Trophoblast cell (in vitro differentiated cells and primary cell): ENCODE measurements at regions not wholly inside any gene's neighbourhood (a gene's known extent, or its start where the extent isn't known, plus 50 kb on each side); places are given as distances from the start of the nearest gene placed in this dataset.

Source experiments
- DNase-seq, 2 donors: peaks; one replicate each; pipeline ENCODE4 v3.0.0-alpha.2; 2016
- H2AFZ ChIP-seq: 2 replicates; pipeline ENCODE4 v1.6.1; 2013; ENCODE audit warnings: low read length, moderate library complexity, mild to moderate bottlenecking; ENCODE audit not compliant: insufficient read depth, poor library complexity
- H2AK5ac ChIP-seq: 2 replicates; pipeline ENCODE4 v1.6.1; 2013; ENCODE audit warnings: mild to moderate bottlenecking, low read length
- H2BK120ac ChIP-seq: 2 replicates; pipeline ENCODE4 v1.6.1; 2013; ENCODE audit warnings: low read length, mild to moderate bottlenecking, moderate library complexity; ENCODE audit not compliant: insufficient read depth, poor library complexity
- H2BK12ac ChIP-seq: 2 replicates; pipeline ENCODE4 v1.6.1; 2013; ENCODE audit warnings: mild to moderate bottlenecking, low read length, moderate library complexity
- H2BK5ac ChIP-seq: 2 replicates; pipeline ENCODE4 v1.6.1; 2013; ENCODE audit warnings: low read length, low read depth, moderate library complexity, mild to moderate bottlenecking; ENCODE audit not compliant: poor library complexity
- H3K14ac ChIP-seq: 2 replicates; pipeline ENCODE4 v1.6.1; 2013; ENCODE audit warnings: mild to moderate bottlenecking, low read length
- H3K18ac ChIP-seq: 2 replicates; pipeline ENCODE4 v1.6.1; 2013; ENCODE audit warnings: mild to moderate bottlenecking, low read length
- H3K23ac ChIP-seq: 2 replicates; pipeline ENCODE4 v1.6.1; 2013; ENCODE audit warnings: low read length
- H3K27ac ChIP-seq: 2 replicates; pipeline ENCODE4 v1.5.1; 2013; ENCODE audit warnings: low read depth, mild to moderate bottlenecking, inconsistent platforms, low read length, moderate library complexity
- H3K27me3 ChIP-seq: 2 replicates; pipeline ENCODE4 v1.6.1; 2013; ENCODE audit warnings: inconsistent platforms, mild to moderate bottlenecking, low read length, moderate library complexity; ENCODE audit not compliant: insufficient read depth
- H3K36me3 ChIP-seq, 2 experiments: 1 replicate in 1 of 2; 2 replicates in 1 of 2; pipeline ENCODE4 v1.6.1; 2013; ENCODE audit warnings: low read length in 2 of 2, mild to moderate bottlenecking in 2 of 2, moderate library complexity in 1 of 2; ENCODE audit not compliant: insufficient read depth in 2 of 2, control insufficient read depth in 1 of 2
- H3K4ac ChIP-seq: 2 replicates; pipeline ENCODE4 v1.6.1; 2013; ENCODE audit warnings: low read depth, mild to moderate bottlenecking, low read length, moderate library complexity
- H3K4me1 ChIP-seq, 2 experiments: 1 replicate in 1 of 2; 2 replicates in 1 of 2; pipeline ENCODE4 v1.6.1; 2013; ENCODE audit warnings: low read length in 2 of 2, mild to moderate bottlenecking in 2 of 2, moderate library complexity in 1 of 2; ENCODE audit not compliant: insufficient read depth in 2 of 2, control insufficient read depth in 1 of 2
- H3K4me2 ChIP-seq: 2 replicates; pipeline ENCODE4 v1.6.1; 2013; ENCODE audit warnings: inconsistent platforms, mild to moderate bottlenecking, low read length, moderate library complexity
- H3K4me3 ChIP-seq: 2 replicates; pipeline ENCODE4 v1.5.1; 2013; ENCODE audit warnings: mild to moderate bottlenecking, low read depth, low read length, inconsistent platforms
- H3K79me1 ChIP-seq: one replicate; pipeline ENCODE4 v1.6.1; 2013; ENCODE audit warnings: low read length
- H3K79me2 ChIP-seq: 2 replicates; pipeline ENCODE4 v1.6.1; 2013; ENCODE audit warnings: low read length, mild to moderate bottlenecking; ENCODE audit not compliant: control insufficient read depth, insufficient read depth, poor library complexity
- H3K9ac ChIP-seq: 2 replicates; pipeline ENCODE4 v1.6.1; 2013; ENCODE audit warnings: mild to moderate bottlenecking, low read length
- H3K9me3 ChIP-seq: 2 replicates; pipeline ENCODE4 v1.6.1; 2013; ENCODE audit warnings: low read depth, mild to moderate bottlenecking, control low read depth, inconsistent platforms, low read length; ENCODE audit not compliant: insufficient read depth
- H4K12ac ChIP-seq: 2 replicates; pipeline ENCODE4 v1.6.1; 2013; ENCODE audit warnings: low read depth, mild to moderate bottlenecking, low read length, moderate library complexity
- H4K8ac ChIP-seq: 2 replicates; pipeline ENCODE4 v1.6.1; 2013; ENCODE audit warnings: low read depth, mild to moderate bottlenecking, low read length, moderate library complexity
- H4K91ac ChIP-seq: one replicate; pipeline ENCODE4 v1.6.1; 2013; ENCODE audit warnings: low read depth, mild to moderate bottlenecking, low read length, moderate library complexity
- WGBS: extraction: QIAGEN DNeasy Blood & Tissue Kit; methylation state at CpG from one replicate; pipeline ENCODE4 v1.1.7; 2013; ENCODE audit warnings: missing lambda C conversion rate; ENCODE audit not compliant: insufficient read length, insufficient coverage; ENCODE audit errors: extremely low coverage; 5-methylcytosine and 5-hydroxymethylcytosine counted together

DNA sequence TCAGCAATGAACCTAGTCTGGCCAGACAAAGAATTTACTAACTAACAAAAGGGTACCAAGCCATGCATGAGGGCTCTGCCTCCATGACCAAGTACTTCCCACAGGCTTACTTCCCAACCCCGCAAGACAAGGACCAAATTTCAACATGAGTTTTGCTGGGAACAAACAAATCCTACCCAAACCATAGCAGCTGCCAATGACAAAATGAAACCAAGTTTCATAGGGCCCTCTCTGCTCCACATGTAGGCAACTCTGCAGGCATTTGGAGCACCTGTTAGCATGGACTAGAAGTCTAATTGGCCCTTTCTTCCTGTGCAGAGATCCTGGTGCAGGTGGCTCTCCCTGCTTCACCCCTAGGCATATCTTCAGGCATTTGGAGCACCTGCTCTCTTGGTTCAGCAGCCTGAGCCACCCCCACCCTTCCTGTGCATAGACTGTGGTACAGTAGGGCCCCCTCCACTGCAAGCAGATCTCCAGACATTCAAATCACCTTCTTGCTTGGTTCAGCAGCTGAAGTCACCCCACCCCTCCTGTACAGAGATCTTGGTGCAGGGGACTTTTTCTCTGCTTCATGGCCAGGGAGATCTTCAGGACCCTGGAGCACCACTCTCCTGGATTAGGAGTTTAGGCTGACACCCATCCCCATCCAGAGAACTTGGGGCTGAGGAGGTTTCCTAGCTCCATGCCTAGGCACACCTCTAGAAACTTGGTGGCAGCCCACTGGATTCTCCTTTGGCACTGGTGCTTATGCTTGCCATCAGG, 308.7 kb downstream of the RPAP3 start:
- Histone ChIP-seq H4K12ac (no peak overlapping the region), H2BK120ac (no peak overlapping the region), H2BK5ac (no peak overlapping the region), H3K4me1 (peaks cover 0 to 3% of the 10 kb centered on the region in 2 experiments), H4K91ac (no peak overlapping the region), H3K9ac (no peak overlapping the region), H4K8ac (no peak overlapping the region), H3K18ac (no peak overlapping the region), H3K4me2 (no peak overlapping the region), H3K23ac (no peak overlapping the region), H3K79me1 (no peaks in the 10 kb centered on the region), H3K27me3 (no peaks in the 10 kb centered on the region), H2AFZ (no peak overlapping the region), H3K14ac (no peak overlapping the region), H3K4ac (no peak overlapping the region), H3K27ac (no peak overlapping the region), H3K79me2 (no peaks in the 10 kb centered on the region), H2BK12ac (no peak overlapping the region), H3K9me3 (no peaks in the 10 kb centered on the region), H3K36me3 (no peaks in the 10 kb centered on the region), H3K4me3 (no peak overlapping the region), H2AK5ac (no peak overlapping the region)
- DNase-seq: no peak
- WGBS: no CpG with 5 or more reads among the region's 1 CpG

DNA sequence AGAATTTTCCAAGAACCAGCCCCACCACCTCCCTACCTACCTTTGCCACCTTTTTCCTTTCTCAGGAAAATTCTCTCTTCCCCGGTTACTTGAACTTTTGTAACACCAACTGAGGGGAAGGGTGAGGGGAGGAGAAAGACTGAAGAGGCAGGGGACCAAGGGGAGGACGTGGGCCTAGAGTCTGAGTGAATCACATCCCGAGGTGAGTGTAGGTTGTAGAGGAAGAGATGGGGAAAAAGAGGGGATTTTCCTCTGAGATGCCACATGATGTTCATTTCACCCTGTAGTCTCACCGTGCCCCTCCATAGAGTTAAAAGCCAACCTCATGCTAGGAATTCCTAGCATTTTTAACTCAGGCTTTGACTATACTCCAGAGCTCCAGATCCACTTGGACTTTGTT, 311.8 kb downstream of the RPAP3 start:
- H3K4me2 ChIP-seq: no peak overlapping the region
- H3K36me3 ChIP-seq: no peaks in the 10 kb centered on the region
- no peaks in the 10 kb centered on the region for H3K9me3 ChIP-seq
- no peak overlapping the region for H3K4me3 ChIP-seq
- no peak overlapping the region for H2BK5ac ChIP-seq
- H4K12ac ChIP-seq: no peak overlapping the region
- no peak overlapping the region for H3K23ac ChIP-seq
- H3K27ac ChIP-seq: no peak overlapping the region
- H2AK5ac ChIP-seq: no peak overlapping the region
- no peak for DNase-seq
- no peaks in the 10 kb centered on the region for H3K27me3 ChIP-seq
- no peak overlapping the region for H3K14ac ChIP-seq
- no peak overlapping the region for H3K9ac ChIP-seq
- WGBS: no CpG with 5 or more reads among the region's 4 CpGs
- H3K79me2 ChIP-seq: no peaks in the 10 kb centered on the region
- no peak overlapping the region for H2BK120ac ChIP-seq
- no peak overlapping the region for H3K4ac ChIP-seq
- H4K91ac ChIP-seq: no peak overlapping the region
- no peaks in the 10 kb centered on the region for H3K79me1 ChIP-seq
- H2AFZ ChIP-seq: no peak overlapping the region
- no peak overlapping the region for H4K8ac ChIP-seq
- H3K18ac ChIP-seq: no peak overlapping the region
- peak overlapping the region; percentile 44 for H2BK12ac ChIP-seq
- H3K4me1 ChIP-seq: peaks cover 0 to 3% of the 10 kb centered on the region in 2 experiments

DNA sequence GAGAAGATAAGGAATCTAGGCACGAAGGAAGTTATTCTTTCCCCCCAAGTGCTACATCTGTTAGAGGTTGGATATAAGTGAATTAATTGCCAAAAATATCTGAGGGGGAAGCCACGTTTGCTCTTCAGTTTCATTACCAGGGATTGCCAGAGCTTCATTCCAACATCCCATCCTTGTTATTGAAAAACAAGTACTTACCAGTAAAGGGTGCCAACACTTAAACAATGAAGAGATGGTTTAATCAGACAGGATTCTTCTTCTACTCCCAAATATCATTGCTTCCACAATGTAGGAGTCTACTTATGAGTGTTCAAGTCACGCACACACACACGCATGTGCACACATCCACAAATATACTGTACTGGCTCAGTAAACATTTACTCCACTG, 312.4 kb downstream of the RPAP3 start:
- no peak overlapping the region for H3K4me3 ChIP-seq
- H3K4me2 ChIP-seq: no peak overlapping the region
- no peak overlapping the region for H3K9ac ChIP-seq
- H3K18ac ChIP-seq: no peak overlapping the region
- H3K27ac ChIP-seq: no peak overlapping the region
- no peaks in the 10 kb centered on the region for H3K36me3 ChIP-seq
- H2AFZ ChIP-seq: no peak overlapping the region
- no peaks in the 10 kb centered on the region for H3K79me2 ChIP-seq
- H3K4ac ChIP-seq: no peak overlapping the region
- DNase-seq: no peak
- H3K9me3 ChIP-seq: no peaks in the 10 kb centered on the region
- H3K23ac ChIP-seq: no peak overlapping the region
- no peak overlapping the region for H4K91ac ChIP-seq
- H2BK5ac ChIP-seq: no peak overlapping the region
- no peak overlapping the region for H2BK12ac ChIP-seq
- no peak overlapping the region for H4K12ac ChIP-seq
- no peaks in the 10 kb centered on the region for H3K79me1 ChIP-seq
- H2BK120ac ChIP-seq: no peak overlapping the region
- WGBS: no CpG with 5 or more reads among the region's 4 CpGs
- no peak overlapping the region for H4K8ac ChIP-seq
- H2AK5ac ChIP-seq: no peak overlapping the region
- H3K27me3 ChIP-seq: no peaks in the 10 kb centered on the region
- no peak overlapping the region for H3K14ac ChIP-seq
- peaks cover 0 to 3% of the 10 kb centered on the region in 2 experiments for H3K4me1 ChIP-seq

DNA sequence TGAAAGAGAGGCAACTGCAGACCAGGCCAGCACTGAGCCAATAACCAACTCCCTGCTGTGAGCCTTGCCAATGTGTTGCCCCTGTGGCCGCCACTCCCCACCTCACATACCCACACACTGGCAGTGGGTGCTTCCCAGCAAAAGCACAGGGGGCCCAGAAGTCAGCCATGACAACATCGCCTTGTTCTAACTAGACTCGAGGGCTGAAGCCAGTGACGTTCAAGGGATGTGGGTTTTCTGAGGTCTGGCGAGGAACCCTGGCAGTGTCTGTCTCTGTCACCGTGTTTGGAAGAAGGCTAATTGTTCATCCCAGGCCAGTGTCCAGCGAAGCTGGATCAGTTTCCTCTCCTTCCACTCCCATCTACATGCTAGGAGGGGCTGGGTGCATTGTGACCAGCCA, 311.8 kb upstream of the AMIGO2 start:
- H2AK5ac ChIP-seq: no peak overlapping the region
- no peak overlapping the region for H2BK120ac ChIP-seq
- H3K27ac ChIP-seq: no peak overlapping the region
- no peak overlapping the region for H4K8ac ChIP-seq
- H3K14ac ChIP-seq: no peak overlapping the region
- DNase-seq: no peak
- H2BK5ac ChIP-seq: no peak overlapping the region
- no peak overlapping the region for H3K18ac ChIP-seq
- no peak overlapping the region for H4K91ac ChIP-seq
- no peaks in the 10 kb centered on the region for H3K36me3 ChIP-seq
- H3K79me1 ChIP-seq: no peaks in the 10 kb centered on the region
- H3K4me2 ChIP-seq: no peak overlapping the region
- no CpG with 5 or more reads among the region's 7 CpGs for WGBS
- H3K27me3 ChIP-seq: no peaks in the 10 kb centered on the region
- H3K9ac ChIP-seq: no peak overlapping the region
- no peak overlapping the region for H3K4me3 ChIP-seq
- peaks cover 0 to 3% of the 10 kb centered on the region in 2 experiments for H3K4me1 ChIP-seq
- no peak overlapping the region for H4K12ac ChIP-seq
- no peak overlapping the region for H2AFZ ChIP-seq
- H3K79me2 ChIP-seq: no peaks in the 10 kb centered on the region
- H3K4ac ChIP-seq: no peak overlapping the region
- no peaks in the 10 kb centered on the region for H3K9me3 ChIP-seq
- H2BK12ac ChIP-seq: no peak overlapping the region
- H3K23ac ChIP-seq: no peak overlapping the region
